ENCODE measurements at regions not wholly inside any gene's neighbourhood (a gene's known extent, or its start where the extent isn't known, plus 50 kb on each side); places are given as distances from the start of the nearest gene placed in this dataset.

DNA sequence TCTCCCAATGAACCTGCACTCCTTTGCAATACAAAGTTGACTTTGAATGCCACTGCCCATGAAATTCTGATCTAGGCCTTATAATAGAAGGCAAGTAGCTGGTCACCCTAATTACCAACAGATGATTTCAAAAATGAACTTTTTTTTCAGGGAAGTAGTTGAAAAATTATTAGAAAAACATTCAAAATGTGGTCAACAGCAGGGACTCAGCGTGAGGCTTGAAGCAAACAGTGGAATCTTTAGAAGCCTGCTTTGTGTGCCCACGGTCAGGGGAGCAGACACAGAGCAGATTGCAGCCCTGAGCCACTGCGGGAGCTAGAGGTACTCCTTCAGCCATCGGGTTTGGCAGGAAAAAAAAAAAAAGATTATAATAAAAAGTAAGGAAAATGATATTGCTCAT is 87.1 kb upstream of the HEY2 start:
- DNase-seq = no peak

DNA sequence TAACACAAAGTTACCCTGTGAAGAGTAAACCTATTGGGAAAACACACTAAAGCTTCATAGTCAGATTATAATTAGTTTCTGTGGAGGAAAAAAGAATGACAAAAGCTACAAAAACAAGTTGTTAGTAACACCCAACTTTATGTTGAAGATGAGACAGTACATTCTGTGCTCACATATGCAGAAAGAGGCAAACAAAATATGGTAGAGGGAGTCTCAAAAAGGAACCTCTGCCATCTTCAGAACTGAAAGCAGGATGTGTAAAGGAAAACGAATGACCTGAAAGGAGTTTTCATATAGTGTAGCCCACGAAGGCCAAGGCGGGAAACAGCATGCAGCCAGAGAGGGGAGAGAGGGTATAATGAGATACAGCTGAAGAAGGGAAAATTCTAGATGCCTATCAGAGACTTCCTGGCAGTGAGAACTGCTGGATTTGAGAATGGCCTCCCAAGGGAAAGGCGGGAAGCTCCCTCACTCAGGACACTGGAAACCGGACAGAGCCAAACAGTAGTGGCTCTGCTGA is 84.1 kb upstream of the HEY2 start:
- no peak for DNase-seq

DNA sequence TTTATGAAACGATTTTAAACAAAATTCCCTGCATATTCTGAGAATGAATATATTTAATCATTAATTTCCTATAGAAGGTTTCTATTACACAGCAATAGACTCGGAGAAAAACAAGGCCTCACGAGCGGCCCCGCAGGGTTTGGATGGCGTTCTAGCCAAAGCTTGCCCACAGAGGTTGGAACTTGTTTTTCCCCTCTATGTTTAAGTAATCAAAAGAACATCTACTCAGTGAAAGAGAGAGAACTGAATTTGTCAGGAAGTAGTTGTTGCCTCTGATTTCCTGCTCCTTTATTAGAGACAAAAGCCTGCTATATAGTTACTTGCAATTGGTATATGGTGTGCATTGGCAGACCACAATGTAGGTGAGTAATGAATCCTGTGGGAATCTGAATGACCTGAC is 82.1 kb upstream of the HEY2 start:
- no peak for DNase-seq

DNA sequence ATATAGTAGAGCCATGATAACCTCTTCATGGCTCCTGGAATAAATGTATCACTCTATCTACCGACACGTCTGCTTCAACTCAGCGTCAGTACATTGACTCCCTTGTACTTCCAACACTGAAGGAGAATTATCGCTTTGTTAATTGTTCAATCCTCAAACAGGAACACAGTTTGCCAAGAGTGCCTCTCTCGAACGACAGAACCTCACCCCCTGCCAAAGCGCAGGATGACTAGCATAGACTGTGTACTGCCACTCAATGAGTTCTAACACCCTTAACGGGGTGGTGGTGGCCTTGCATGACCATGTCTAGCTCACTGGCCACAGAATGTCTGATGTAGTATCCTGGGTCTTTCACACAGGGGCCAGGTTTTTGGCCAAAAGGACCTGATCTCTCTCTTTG is 81.4 kb upstream of the HEY2 start:
- DNase-seq = no peak

DNA sequence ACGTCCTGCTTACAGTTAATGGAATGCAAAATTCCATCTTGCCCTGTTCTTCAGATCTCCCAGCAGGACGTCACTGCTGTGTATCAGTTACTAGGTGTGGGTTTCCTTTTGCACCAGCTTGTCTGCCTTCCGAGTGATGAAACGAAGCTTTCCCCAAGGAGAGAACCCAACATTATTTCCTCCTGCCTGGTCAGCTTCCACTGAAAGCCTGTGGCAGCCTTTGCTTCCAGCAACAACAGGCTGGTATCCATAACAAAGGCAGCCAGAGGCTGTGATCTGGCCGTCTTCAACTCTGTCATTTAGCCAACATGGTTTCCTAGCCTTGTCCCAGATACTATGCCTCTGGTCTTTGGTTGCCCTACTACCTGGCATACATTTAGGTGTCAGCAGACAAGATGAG is 78.9 kb upstream of the HEY2 start:
- DNase-seq = no peak

DNA sequence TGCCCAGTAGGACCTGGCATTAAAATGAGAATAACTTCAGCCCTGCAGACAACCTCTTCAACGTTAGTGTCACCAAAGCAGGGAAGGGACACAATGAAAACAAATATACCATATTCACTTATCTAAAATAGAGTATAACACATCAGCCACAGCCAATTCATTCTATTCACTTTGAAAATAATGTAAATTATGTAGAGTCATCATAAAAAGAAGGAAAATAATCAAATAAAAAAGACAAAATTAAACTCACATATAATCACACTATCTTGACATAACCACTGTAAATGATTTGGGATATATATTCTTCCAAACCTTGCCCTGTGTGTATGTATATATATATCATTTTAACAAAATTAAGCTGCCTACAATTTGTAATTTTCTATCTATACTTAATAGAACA is 78.1 kb upstream of the HEY2 start:
- no peak for DNase-seq

DNA sequence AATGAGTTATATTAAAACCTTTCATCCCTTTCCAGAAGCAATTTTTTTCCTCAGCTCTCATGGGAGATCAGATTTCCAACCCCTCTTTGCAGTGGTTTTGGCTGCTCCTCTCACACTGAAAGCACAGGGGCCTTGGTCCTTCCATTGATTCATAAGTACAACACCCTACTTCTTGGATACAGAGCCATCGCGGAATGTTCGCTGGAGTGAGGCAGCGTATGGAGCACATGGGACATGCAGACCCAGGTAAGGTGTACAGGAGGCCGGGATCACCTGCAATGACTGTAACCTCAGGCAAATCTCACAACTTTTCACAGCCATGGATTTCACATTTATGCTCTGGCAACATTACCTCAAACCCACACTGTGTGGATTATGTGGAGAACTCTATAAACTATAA is 75.2 kb upstream of the HEY2 start:
- DNase-seq = no peak

DNA sequence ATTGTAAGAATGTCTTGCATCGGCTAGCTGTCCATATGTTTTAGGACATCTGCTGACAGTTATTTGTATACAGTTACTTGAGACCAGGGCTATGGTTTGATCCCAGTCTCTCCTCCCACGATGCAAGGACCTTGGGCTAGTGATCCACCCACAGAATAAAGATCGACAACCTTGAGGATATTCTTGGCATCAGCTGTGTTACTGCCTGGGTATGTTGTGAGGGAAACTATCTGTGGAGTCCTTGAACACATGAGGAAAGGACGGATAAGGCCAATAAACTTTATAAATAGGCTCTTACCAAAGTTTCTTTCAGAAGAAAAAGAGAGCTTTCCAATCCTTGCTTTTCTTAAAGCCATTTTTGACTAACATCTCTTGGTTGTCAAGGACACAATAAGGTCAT is 70.8 kb upstream of the HEY2 start:
- no peak for DNase-seq

DNA sequence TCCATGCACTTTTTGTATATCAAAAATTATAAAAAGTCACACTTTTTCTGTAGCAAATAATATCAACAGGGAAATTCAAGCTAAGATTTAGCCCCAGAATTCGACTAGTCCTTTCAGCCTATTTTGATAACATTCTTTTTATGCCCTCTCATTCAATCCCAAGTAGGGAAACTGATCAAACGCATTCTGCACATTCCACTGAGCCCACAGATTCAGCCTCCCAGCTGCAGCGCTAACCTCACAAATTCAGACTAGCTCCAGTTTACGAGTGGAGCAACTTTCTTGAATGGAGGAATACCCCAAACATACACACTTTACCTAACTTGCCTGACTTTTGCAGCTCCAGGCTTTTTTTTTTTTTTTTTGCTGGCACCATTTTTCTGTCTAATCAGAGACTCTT is 70.3 kb upstream of the HEY2 start:
- no peak for DNase-seq

DNA sequence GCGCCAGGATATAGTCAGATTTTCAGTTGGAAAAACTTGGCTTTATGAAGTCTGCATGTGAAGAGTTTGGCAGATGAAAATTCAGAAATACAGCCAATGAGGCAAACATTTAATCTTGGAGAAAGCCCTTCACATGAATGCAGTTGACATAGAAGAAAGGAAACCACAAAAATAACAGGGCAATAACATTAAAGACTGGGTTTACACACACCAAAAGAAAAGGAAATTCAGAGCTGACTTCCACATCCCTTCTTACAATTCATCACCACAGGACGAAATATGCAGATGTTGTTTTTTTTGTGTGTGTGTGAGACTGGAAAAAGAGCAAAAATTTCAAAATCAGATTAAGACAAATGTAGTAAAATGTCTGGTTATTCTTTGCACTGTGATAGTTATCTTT is 69.8 kb upstream of the HEY2 start:
- no peak for DNase-seq

DNA sequence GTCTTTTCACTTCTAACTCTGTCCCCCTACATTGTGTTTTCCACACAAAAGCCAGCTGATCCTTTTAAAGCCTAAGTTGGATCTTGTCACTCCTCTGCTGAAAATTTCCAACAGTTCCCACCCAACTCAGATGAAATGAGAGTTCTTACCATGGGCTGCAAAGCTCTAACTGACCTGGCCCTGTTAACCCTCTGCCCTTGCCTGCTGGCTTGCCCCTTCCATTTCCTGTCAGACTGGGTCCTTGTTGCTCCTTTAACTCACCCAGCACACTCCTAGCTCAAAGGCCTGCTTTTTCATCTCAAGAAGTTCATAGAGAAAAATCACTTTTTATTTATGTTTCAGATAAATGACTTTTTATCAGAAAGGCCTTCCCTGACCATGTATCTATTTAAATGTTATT is 66.5 kb upstream of the HEY2 start:
- DNase-seq = no peak

DNA sequence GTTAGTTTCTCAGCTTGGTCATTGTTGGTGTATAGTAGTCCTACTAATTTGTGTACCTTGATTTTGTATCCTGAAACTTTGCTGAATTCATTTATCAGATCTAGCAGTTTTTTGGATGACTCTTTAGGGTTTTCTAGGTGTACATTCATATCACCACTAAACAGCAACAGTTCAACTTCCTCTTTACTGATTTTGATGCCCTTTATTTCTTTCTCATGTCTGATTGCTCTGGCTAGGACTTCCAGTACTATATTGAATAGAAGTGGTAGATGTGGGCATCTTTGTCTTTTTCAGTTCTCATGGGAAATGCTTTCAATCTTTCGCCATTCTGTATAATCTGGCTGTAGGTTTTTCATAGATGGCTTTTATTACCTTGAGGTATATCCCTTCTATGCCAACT is 61.3 kb upstream of the HEY2 start:
- no peak for DNase-seq

DNA sequence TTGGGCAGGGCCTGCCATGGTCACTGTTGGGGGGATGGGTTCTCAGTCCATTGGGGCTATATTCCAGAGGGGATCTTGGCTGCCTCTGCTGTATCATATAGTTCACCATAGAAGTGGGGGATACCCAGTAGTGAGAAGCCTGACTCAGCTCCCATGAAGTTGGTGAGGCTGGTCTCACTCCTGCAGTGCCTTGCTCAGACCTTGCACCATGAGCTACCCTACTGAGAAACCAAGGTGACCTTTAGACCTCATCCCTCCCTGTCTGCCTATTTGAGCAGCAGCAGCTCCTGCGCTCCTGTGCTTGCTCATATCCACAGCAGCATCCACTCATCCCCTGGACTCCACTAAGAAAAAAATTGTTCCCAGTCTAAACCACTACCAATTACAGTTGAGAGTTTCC is 56.0 kb upstream of the HEY2 start:
- DNase-seq = no peak

DNA sequence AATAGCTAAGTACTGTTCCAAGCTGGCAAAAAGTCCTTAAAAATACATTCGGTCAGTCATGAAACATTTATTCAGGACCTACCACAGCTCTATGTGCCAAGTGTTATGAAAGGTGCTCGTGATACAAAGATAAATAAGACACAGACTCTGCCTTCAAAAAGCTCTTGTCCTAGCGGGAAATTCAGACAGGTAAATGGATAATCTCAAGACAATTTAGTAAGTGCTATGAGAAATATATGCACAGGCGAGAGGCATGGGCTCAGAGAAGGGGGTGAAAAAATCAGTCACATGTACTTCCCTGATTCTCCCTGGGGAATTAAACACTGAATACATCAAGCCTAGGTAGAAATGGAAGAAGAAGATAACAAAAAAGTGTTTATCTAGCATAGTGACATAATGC is 49.8 kb upstream of the HEY2 start:
- no peak for DNase-seq

Data from T-helper 1 cell (primary cell).